Upper lobe of left lung (tissue), 6 donors: ENCODE measurements at regions not wholly inside any gene's neighbourhood (a gene's known extent, or its start where the extent isn't known, plus 50 kb on each side); places are given as distances from the start of the nearest gene placed in this dataset.

Experiments used
- ATAC-seq, 2 donors: fragments of 200-7000 bp; cut with Tn5 transposase; one replicate each; pipeline ENCODE4 v1.9.1; 2022; ENCODE audit warnings: mild to moderate bottlenecking in 2 of 2, moderate library complexity in 2 of 2; ENCODE audit not compliant: low FRiP score in 2 of 2
- DNase-seq, 2 donors: peaks; one replicate each; pipeline ENCODE4 v3.0.0-alpha.2; 2019 to 2020
- H3K27ac ChIP-seq, 4 donors: fragments of 200-600 bp; sonication (generic); one replicate each; pipeline ENCODE4 v1.5.1; 2016 to 2019
- H3K27me3 ChIP-seq, 4 donors: fragments of 200-600 bp; sonication (generic); one replicate each; pipeline ENCODE4 v1.5.1; 2017 to 2019
- H3K36me3 ChIP-seq, 4 donors: fragments of 200-600 bp; sonication (generic); one replicate each; pipeline ENCODE4 v1.5.1; 2016 to 2019
- H3K4me1 ChIP-seq, 4 donors: fragments of 200-600 bp; sonication (generic); one replicate each; pipeline ENCODE4 v1.5.1; 2018 to 2019
- H3K4me3 ChIP-seq, 4 donors: fragments of 200-600 bp; sonication (generic); one replicate each; pipeline ENCODE4 v1.5.1; 2017 to 2019; ENCODE audit warnings: mild to moderate bottlenecking in 2 of 4, moderate library complexity in 1 of 4
- H3K9me3 ChIP-seq, 4 donors: fragments of 200-600 bp; sonication (generic); one replicate each; pipeline ENCODE4 v1.5.1; 2018 to 2019
- CTCF ChIP-seq, 6 experiments: fragments of 450-650 bp in 4 of 6; fragments of 200-600 bp in 2 of 6; sonication (generic) in 2 of 6; IDR thresholded peaks; one replicate each; pipeline ENCODE4 v1.5.1; 2016 to 2019; ENCODE audit warnings: antibody characterized with exemption in 6 of 6
- EP300 ChIP-seq, 4 donors: sonication (generic); formaldehyde crosslinking; IDR thresholded peaks; one replicate each; pipeline ENCODE4 v1.5.1; 2017; ENCODE audit warnings: antibody characterized with exemption in 4 of 4, control low read depth in 2 of 4
- POLR2A ChIP-seq, 4 donors: fragments of 450-650 bp; IDR thresholded peaks; one replicate each; pipeline ENCODE4 v1.5.1; 2016 to 2017; ENCODE audit warnings: antibody characterized with exemption in 4 of 4, mild to moderate bottlenecking in 2 of 4
- POLR2AphosphoS5 ChIP-seq, 2 donors: sonication (generic); formaldehyde crosslinking; IDR thresholded peaks; one replicate each; pipeline ENCODE4 v1.5.1; 2017; ENCODE audit warnings: antibody characterized with exemption in 2 of 2
- WGBS, 2 donors: methylation state at CpG; one replicate each; pipeline ENCODE4 v1.1.5; 2017 to 2018; 5-methylcytosine and 5-hydroxymethylcytosine counted together
- donor health status: DM: no; HTN: no; CAD: no; lungs with moderate emphysema.
- donor health status: DM: no; HTN: yes; CAD: no; lungs with severe emphysema.

GRCh38 chr2:150792780-150793300, 305.4 kb upstream of the RND3 start:
- Histone ChIP-seq H3K4me1 (no peaks in the 10 kb centered on the region), H3K4me3 (no peak overlapping the region), H3K9me3 (peaks cover 0 to 6% (median 0%) of the 10 kb centered on the region in 4 donors), H3K36me3 (no peaks in the 10 kb centered on the region), H3K27me3 (no peaks in the 10 kb centered on the region), H3K27ac (no peak overlapping the region)
- 86% methylated on average over 3 of the region's 3 CpGs; no CpG with 5 or more reads in 1 of the 2 donors for WGBS, 2 donors
- TF ChIP-seq CTCF (IDR thresholded peaks at IDR 0.05) (no peak), EP300 (IDR thresholded peaks at IDR 0.05) (no peak), POLR2AphosphoS5 (IDR thresholded peaks at IDR 0.05) (no peak), POLR2A (IDR thresholded peaks at IDR 0.05) (no peak)
- no peak for ATAC-seq
- no peak for DNase-seq

- Histone ChIP-seq H3K9me3 (peaks cover 0 to 6% (median 0%) of the 10 kb centered on the region in 4 donors), H3K27me3 (no peaks in the 10 kb centered on the region), H3K27ac (no peak overlapping the region), H3K36me3 (no peaks in the 10 kb centered on the region), H3K4me1 (no peaks in the 10 kb centered on the region), H3K4me3 (no peak overlapping the region)
- DNase-seq (no peak), ATAC-seq (no peak)
- no peak for TF ChIP-seq CTCF (IDR thresholded peaks at IDR 0.05)
- no peak for TF ChIP-seq POLR2AphosphoS5 (IDR thresholded peaks at IDR 0.05)
- no peak for TF ChIP-seq EP300 (IDR thresholded peaks at IDR 0.05)
- no peak for TF ChIP-seq POLR2A (IDR thresholded peaks at IDR 0.05)
Measured at GRCh38 chr2:150791567-150791966, 304.1 kb upstream of the RND3 start.

- Histone ChIP-seq H3K27me3 (no peaks in the 10 kb centered on the region), H3K4me3 (no peak overlapping the region), H3K27ac (no peak overlapping the region), H3K36me3 (no peaks in the 10 kb centered on the region), H3K9me3 (peaks cover 0 to 6% (median 0%) of the 10 kb centered on the region in 4 donors), H3K4me1 (no peaks in the 10 kb centered on the region)
- 79 to 93% methylated on average over 2 of the region's 2 CpGs for WGBS, 2 donors
- no peak for TF ChIP-seq CTCF (IDR thresholded peaks at IDR 0.05)
- no peak for TF ChIP-seq EP300 (IDR thresholded peaks at IDR 0.05)
- no peak for TF ChIP-seq POLR2A (IDR thresholded peaks at IDR 0.05)
- no peak for TF ChIP-seq POLR2AphosphoS5 (IDR thresholded peaks at IDR 0.05)
- ATAC-seq (no peak), DNase-seq (no peak)
Measured at GRCh38 chr2:150789376-150789905, 302.0 kb upstream of the RND3 start.

- 87 to 91% methylated on average over 3 of the region's 3 CpGs for WGBS, 2 donors
- Histone ChIP-seq H3K27ac (no peak overlapping the region), H3K4me1 (no peaks in the 10 kb centered on the region), H3K36me3 (no peaks in the 10 kb centered on the region), H3K4me3 (no peak overlapping the region), H3K27me3 (no peaks in the 10 kb centered on the region), H3K9me3 (peaks cover 0 to 6% (median 0%) of the 10 kb centered on the region in 4 donors)
- no peak for DNase-seq
- no peak for ATAC-seq
- no peak for TF ChIP-seq POLR2A (IDR thresholded peaks at IDR 0.05)
- TF ChIP-seq EP300 (IDR thresholded peaks at IDR 0.05): no peak
- TF ChIP-seq POLR2AphosphoS5 (IDR thresholded peaks at IDR 0.05): no peak
- TF ChIP-seq CTCF (IDR thresholded peaks at IDR 0.05): no peak
Measured at GRCh38 chr2:150788426-150789140, 301.1 kb upstream of the RND3 start.
